ENCODE measurements at regions not wholly inside any gene's neighbourhood (a gene's known extent, or its start where the extent isn't known, plus 50 kb on each side); places are given as distances from the start of the nearest gene placed in this dataset.

DNA sequence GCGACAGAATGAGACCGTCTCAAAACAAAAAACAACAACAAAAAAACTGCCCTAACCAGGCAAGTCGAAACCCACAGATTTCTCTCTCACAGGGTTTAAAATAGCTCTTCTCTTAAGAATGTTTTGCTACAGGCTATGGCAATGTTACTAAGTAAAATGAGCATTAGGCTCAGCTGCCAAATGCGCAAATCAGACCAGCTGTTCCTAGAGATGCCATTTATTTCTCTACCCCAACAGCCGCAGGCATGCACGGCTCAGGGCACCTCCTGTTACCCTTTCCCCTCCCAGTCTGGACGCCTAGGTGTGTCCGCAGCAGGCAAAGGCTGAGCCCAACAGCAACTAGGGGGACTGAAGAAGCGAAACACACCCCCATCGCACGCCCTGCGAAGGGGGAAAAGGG, 168.3 kb upstream of the MBL2 start:
- H3K4me3 ChIP-seq (ENCODE audit: low read depth, poor library complexity, severe bottlenecking) = no peak overlapping the region
- DNase-seq (ENCODE audit: low spot score in 2 of 2) = no peak
- intact Hi-C loops (cut with DNase I; ENCODE audit: low total_unique reads) = no loop called here
- WGBS, 2 donors = 53 to 54% methylated on average over 12 of the region's 12 CpGs
- TF ChIP-seq, protein P1, sequence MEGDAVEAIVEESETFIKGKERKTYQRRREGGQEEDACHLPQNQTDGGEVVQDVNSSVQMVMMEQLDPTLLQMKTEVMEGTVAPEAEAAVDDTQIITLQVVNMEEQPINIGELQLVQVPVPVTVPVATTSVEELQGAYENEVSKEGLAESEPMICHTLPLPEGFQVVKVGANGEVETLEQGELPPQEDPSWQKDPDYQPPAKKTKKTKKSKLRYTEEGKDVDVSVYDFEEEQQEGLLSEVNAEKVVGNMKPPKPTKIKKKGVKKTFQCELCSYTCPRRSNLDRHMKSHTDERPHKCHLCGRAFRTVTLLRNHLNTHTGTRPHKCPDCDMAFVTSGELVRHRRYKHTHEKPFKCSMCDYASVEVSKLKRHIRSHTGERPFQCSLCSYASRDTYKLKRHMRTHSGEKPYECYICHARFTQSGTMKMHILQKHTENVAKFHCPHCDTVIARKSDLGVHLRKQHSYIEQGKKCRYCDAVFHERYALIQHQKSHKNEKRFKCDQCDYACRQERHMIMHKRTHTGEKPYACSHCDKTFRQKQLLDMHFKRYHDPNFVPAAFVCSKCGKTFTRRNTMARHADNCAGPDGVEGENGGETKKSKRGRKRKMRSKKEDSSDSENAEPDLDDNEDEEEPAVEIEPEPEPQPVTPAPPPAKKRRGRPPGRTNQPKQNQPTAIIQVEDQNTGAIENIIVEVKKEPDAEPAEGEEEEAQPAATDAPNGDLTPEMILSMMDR (IDR thresholded peaks at IDR 0.05) = no peak
- no peak for TF ChIP-seq POLR2A (IDR thresholded peaks at IDR 0.05)

DNA sequence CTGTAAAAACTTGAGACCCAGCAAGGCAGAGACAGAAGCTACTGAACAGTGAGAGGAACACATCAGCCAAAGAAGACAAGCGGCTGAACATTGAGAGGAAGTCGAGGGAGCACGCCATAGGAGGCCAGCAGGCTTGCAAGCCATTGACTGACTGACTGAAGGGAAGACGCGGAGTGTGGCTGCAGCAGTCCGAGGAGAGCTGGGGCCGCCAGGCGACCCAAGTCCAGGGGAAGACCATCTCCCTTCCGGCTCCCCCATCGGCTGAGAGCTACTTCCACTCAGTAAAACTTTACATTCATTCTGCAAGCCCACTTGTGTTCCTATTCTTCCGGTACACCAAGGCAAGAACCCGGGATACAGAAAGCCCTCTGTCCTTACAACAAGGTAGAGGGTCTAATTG, 167.3 kb upstream of the MBL2 start:
- intact Hi-C loops (cut with DNase I; ENCODE audit: low total_unique reads) = no loop called here
- no peak for DNase-seq (ENCODE audit: low spot score in 2 of 2)
- TF ChIP-seq, protein P1 (IDR thresholded peaks at IDR 0.05) = no peak
- no peak for TF ChIP-seq POLR2A (IDR thresholded peaks at IDR 0.05)
- no peak overlapping the region for H3K4me3 ChIP-seq (ENCODE audit: low read depth, poor library complexity, severe bottlenecking)
- WGBS, 2 donors = 84 to 91% methylated on average over 12 of the region's 12 CpGs

DNA sequence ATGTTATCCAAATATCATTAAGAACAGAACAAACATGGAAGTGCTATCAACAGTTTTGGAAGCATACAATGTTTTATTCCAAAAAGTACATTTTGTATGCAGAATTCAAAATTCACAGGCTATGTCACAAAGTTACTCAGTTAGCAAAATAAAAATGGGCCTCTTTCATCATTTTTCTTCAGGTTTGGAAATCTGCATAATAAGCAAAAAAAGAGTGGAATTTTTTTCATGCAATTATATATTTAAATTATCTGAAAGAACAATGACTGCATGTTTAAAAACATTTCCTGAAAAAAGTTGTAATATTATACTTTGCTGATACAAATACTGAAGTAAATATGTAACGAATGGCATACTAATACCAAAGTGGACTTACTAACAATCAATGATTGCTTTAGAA, 161.2 kb upstream of the MBL2 start:
- DNase-seq (ENCODE audit: low spot score in 2 of 2) = no peak
- WGBS, 2 donors = 59 to 65% methylated on average over 1 of the region's 1 CpG
- intact Hi-C loops (cut with DNase I; ENCODE audit: low total_unique reads) = no loop called here
- H3K4me3 ChIP-seq (ENCODE audit: low read depth, poor library complexity, severe bottlenecking) = no peak overlapping the region
- TF ChIP-seq, protein P1 (IDR thresholded peaks at IDR 0.05) = no peak
- TF ChIP-seq POLR2A (IDR thresholded peaks at IDR 0.05) = no peak

DNA sequence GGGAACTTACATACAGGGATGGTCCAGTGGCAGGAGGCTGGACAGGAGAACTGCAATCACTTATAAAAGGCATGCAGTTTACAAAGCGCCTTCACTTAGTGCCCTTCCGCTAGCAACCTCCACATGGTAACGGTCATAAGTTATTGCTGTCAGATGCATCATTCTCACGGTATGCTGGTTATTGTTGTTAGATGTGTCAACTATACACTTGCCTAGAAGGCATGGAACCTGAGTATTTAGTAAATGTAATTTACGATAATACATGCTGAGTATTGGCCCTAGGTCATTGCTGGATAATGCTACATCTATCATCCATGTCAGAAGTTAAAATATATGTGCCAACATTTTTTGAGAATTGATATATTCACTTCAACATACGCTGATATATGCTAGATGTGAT, 155.1 kb upstream of the MBL2 start:
- DNase-seq (ENCODE audit: low spot score in 2 of 2) = no peak
- TF ChIP-seq, protein P1 (IDR thresholded peaks at IDR 0.05) = no peak
- no peak for TF ChIP-seq POLR2A (IDR thresholded peaks at IDR 0.05)
- 82 to 87% methylated on average over 6 of the region's 6 CpGs for WGBS, 2 donors
- intact Hi-C loops (cut with DNase I; ENCODE audit: low total_unique reads) = no loop called here
- no peak overlapping the region for H3K4me3 ChIP-seq (ENCODE audit: low read depth, poor library complexity, severe bottlenecking)

GRCh38 chr10:52923520-52923919, 150.9 kb upstream of the MBL2 start:
- no peak for TF ChIP-seq POLR2A (IDR thresholded peaks at IDR 0.05)
- TF ChIP-seq, protein P1 (IDR thresholded peaks at IDR 0.05) = no peak
- intact Hi-C loops (cut with DNase I; ENCODE audit: low total_unique reads) = no loop called here
- 66 to 70% methylated on average over 5 of the region's 5 CpGs for WGBS, 2 donors
- no peak overlapping the region for H3K4me3 ChIP-seq (ENCODE audit: low read depth, poor library complexity, severe bottlenecking)
- no peak for DNase-seq (ENCODE audit: low spot score in 2 of 2)

GRCh38 chr10:52918714-52919305, 146.2 kb upstream of the MBL2 start:
- intact Hi-C loops (cut with DNase I; ENCODE audit: low total_unique reads) = no loop called here
- no peak for TF ChIP-seq POLR2A (IDR thresholded peaks at IDR 0.05)
- TF ChIP-seq, protein P1 (IDR thresholded peaks at IDR 0.05) = no peak
- no peak for DNase-seq (ENCODE audit: low spot score in 2 of 2)
- no peak overlapping the region for H3K4me3 ChIP-seq (ENCODE audit: low read depth, poor library complexity, severe bottlenecking)
